GM03348 (cell line): ENCODE measurements at regions not wholly inside any gene's neighbourhood (a gene's known extent, or its start where the extent isn't known, plus 50 kb on each side); places are given as distances from the start of the nearest gene placed in this dataset.

Experiments used
- DNase-seq: peaks from one replicate; pipeline ENCODE4 v3.0.0; 2012; ENCODE audit warnings: low spot score

DNA sequence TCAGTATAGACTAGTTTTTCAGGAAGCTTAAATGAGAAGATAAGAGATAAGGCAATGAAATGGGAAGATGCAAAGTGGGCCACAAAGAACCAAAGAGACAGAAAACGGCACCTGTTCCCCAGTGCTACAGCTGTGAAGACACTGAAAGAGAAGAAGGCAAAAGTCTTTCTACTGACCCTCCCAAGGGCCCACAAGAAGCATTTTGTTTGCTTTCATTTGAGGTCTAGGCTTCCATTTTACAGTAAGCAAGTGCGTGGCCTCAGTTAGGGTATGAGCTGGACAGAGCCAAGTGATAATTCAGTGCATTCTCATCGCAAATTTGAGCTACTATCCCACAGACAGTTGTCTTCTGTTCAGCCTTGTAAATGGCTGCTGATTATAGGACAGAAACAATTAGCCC, 53.4 kb upstream of the STK17B start:
- DNase-seq = no peak

DNA sequence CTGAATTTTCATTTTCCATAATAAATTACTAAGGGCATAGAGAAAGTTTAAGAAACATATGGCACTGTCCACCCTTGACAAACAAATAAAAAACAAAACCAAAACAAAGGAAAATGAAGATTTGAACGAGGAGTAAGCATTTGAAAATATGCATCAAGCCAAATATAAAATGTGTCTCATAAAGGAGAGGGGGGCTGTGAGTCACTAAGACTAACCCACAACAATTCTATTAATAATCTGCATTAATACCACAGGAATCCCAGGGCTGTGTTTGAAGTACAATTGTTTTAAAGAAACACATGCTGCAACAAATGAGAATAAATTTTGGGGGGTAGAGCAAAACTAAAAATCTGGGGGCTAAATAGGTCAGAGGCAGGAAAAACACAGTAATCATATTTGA, 53.8 kb upstream of the STK17B start:
- peak; percentile 85 for DNase-seq

DNA sequence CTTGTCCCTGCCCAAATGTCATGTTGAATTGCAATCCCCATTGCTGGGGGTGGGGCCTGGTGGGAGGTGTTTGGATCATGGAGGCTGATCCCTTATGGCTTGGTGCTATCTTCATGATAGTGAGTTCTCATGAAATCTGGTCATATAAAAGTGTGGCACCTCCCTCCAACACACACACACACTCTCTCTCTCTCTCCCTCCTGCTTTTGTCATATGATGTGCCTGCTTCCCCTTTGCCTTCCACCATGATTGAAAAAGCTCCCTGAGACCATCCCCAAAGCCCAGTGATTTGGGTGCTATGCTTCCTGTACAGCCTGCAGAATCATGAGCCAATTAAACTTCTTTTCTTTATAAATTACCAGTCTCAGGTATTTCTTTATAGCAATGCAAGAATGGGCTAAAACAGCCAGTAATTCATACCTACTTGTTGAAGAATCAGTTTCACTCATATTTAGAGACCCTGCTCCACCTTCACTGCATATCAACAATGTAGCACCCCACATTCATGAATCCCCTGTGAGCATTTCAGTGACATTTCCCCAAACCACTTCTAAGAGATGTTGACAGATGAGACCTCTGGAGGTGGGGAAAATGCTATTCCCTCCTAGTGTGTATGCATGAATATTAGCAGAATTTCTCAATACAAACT, 54.8 kb upstream of the STK17B start:
- no peak for DNase-seq

DNA sequence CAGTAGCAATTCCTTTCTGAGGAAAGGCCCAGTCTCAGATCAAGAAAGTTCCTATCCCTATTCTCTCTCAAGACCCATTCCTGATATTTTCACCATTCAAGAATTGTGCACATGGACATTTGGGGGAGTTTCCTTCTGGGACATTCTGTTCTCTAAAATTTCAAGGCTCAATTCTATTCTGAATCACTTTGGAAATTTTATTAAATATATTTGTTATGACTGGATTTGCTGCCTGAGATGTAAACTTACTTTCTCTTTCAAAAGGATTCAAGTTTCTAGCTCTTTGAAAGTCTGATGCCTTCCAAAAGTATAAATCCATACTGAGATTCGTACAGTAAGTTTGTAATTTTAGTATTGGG, 55.3 kb upstream of the STK17B start:
- DNase-seq = no peak

DNA sequence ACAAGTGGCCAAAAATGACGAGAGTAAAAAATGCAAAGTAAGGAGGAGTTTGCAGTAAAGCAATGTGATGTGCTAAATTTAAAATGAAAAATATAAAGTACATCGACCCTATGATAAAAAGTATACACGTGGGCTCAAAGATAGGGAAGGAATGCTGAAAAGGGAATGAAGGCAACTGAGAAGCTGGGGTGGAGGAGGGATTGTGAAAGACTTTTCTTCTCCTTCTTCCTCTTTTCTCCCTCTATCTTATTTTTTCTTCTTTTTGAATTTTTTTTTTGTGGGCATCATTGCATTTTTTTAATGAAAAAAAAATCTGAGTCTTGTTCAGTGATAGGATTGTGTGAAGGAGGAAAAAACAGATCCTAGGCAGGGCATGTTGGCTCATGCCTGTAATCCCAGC, 57.6 kb upstream of the STK17B start:
- no peak for DNase-seq

DNA sequence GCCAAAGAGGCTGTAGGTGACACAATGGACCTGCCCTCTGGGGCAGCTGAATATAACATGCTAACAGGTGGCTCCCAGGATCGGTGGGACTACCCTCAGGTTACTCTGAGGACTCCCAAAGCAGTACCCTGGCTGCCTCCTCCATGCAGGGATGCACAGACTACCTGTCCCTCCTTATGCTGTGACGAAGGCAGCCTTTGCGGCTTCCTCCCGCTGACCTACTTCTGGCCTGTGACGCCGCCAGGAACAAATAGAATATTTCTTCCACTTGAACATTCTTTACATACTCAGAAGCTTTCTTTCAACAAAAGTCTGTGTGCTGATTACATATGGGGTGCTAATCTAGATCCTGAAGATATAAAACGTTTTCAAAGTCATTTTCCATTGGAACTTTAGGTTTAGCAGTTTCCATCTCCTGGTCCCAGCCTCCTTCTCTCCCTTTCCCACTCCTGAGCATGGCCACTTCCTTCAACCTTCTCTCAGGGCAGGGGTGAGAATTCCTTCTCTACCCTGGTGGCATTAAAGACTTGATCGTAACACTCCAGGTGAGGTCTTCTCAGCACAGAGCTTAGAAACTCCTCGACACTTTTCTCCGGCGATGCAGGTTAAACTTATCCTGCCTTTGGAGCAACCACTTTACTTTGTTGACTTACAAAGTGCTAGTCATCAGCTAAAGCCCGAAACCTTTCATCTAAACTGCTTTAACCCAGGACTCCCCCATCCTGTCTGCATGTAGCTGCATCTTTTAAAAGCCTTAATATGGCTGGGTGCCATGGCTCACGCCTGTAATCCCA, 58.9 kb upstream of the STK17B start:
- DNase-seq = no peak

DNA sequence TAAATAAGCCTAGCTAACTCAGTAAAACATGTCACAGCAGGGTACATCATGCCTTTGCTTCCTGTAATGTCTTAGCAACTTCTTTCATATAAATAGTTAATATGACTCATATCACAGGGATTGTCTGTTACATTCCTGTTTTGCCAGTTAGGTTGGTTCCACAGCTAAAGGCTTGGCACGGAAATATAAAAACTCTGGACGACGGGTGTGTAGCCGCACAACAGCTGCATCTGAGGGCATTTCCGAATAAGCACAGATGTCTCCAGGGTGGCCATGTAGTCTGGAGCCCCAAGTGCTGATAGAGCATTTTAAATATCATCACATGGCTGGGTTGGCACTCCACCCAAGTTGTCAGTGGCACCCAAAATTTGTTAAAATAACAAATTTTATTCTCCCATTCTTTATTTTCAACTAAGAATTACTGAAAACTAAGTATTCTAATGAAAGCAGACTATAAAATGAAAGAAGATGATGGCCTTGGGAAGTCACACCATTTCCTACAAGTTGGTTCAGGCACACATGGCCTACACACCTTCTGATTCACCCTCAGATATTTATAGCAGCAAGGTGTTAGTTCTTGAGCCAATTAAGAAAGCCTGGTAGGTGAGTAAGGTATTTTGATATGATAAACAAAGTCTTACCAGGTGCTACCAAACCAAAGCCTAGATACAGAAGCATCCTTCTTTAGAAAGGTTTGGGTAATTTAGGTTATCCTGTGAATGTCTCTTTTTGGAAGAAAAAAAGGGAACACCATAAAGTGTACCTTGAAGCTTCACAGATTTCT, 61.8 kb upstream of the STK17B start:
- peak; percentile 60 for DNase-seq

DNA sequence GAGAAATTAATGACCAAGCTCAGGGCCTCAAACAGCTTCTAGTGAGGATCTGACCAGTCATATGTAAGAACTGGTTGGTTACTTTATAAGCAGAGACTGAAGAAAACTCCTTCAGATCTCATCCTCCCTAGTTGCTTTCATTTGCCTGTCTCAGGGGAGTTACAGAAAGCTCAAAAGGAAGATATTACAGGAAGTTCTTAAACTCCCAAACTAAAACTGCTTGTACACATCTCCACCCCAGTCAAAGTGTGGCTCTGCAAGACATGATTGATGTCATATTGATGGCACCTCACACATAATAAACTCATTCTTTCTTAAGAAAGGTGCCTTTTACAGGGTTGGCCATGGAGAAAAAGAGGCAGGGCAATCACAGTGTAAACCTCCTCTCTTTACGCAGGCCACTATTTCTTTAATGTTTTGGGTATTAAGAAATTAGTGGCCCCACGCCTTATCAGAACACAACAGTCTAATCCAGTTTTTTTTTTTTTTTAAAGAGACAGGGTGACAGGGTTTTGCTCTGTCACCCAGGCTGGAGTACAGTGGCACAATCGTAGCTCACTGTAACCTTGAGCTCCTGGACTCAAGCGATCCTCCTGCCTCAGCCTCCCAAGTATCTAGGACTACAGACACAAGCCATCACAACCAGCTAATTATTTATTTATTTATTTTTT, 62.6 kb upstream of the STK17B start:
- DNase-seq = no peak

DNA sequence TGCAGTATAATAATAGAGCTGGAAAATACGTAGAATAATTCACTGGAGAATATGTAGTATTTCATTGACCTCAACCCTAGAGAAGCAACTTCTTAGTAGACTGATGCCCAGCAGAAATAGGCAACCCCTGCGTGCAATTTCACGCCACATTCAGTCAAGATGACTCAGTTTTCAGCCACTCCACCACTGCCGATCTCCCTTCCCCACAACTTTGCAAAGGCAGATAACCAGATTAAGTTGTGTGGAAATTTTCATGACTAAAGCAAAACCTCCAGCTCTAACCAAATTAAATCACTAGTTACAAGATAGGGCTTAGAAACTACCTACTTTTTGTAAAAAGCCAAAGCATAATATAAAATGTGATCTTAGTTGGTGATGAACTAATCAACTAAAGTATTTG, 63.3 kb upstream of the STK17B start:
- peak; percentile 66 for DNase-seq

DNA sequence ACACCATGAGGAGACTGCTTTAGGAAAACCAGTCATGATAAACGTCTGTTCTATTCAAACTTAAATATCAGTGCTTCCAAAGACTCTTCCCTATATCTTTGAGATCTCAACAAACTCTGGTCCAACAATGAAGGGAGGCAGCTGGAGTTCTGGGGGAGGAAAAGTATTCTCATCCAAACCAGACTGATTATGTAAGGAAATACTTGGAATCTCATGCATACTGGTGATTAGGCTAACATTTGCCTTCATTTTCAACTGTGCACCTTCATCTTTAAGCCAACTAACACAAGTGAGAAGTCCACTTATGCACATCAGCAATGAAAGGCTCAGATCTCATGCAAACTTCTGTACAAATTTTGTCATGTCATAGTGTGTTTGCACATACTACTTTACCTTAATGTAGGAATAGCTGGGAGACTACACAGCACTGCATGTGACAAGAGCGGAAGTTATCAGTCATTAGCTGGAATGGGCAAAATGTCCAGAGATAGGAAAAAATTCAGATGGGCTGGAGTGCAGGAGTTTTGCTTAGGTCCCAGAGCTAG, 67.5 kb upstream of the STK17B start:
- peak; percentile 20 for DNase-seq

DNA sequence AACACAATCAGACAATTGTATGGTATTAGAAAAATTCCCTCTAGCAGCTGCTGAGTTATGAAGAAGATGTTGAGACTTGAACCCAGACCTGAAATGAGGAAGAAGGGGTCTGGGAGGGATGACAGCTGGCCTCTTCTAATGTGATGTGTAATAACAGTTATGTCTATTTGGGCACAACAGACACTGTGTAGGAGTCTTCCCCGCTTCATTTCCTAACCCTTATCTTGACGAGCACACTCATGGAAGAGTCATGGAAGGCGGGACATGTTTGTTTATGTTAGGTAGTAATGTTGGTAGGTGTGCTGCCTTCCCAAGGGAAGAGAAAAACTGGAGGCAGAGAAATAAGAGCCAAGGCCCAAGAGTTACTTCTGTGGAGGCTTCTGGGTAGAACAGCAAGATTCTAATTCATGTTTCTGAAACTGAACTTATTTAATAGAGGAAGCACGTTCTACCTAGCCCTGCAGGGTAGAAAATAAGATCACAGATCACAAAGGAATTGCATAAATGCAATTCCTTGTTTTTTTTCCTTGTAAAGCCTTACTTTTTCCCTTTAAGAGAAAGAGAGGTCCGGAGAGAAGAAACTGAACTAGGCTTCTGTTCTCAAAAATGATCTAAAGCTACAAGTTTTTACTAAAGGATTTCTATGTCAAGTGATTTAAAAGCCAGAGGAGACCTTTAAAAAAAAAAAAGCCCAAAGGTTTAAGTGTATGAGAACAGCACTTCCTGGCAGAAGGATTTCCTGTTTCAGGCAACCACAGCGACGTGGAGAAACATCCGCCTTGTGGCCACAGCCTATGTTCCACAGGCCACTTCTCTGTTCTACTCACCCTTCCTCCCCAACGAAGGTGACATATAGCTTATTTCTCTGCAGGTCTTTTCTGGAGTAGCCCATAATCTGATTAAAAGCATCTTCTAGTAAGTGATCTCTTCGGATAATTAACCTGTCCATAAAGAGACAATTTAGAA, 68.5 kb upstream of the STK17B start:
- no peak for DNase-seq

DNA sequence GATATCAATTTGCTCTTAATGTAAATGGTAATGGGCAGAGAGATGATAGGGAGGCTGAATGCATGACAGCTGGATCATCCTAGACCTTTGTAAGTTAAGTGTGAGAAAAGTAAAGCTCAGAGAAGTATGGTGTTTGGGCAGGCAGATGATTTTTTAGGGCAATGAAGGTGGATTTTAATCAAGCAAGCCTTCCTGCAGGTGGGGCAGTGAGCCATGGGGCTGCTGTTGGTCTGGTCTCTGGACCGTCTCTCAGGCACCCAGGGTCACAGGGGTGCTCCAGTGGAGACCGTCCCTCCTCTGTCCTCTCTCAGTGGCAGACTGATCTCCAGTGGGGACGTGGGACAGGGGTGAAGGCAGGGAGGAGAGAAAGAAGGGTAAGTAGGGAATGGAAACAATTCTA, 69.8 kb upstream of the STK17B start:
- no peak for DNase-seq

DNA sequence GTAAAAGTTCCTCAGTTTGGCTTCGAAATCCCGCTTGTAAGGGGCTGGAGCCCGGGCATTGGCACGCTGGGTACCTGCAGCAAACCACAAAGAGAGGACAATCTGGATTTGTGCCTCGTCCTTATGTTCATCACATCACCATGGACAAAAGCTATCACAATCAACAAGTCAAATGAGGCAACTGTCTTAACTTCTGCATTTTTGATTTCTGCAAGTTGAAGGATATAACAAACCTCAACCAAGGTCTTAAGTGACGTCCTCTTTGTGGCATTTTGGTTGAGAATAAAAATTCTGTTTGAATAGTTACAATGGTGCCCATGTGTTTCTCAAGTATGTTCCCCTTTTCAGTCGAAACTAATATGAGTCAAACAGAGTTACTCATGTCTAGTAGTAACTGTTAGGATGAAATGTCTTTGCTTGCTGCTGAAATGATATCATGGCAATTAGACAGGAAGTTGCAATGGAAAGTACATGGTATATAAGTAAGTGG, 70.8 kb upstream of the STK17B start:
- DNase-seq = no peak

DNA sequence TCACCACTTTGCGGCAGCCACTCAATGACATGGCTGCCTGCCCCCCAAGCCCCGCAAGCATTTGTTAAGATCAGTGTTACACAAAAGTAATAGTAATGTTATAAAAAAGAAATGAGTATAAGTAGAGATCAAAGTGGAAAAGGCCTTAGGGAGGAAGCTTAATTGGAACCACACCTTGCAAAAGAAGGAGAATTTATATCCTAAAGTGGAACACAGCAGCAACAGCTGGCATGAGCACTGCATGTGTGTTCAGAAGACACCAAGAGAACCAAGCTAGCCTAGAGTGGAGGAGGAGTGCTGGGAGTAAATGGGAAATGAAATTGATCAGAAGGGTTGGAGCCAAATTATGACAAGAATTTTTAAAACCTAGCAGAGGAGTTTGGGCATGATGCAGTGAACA, 73.1 kb upstream of the STK17B start:
- DNase-seq = no peak

DNA sequence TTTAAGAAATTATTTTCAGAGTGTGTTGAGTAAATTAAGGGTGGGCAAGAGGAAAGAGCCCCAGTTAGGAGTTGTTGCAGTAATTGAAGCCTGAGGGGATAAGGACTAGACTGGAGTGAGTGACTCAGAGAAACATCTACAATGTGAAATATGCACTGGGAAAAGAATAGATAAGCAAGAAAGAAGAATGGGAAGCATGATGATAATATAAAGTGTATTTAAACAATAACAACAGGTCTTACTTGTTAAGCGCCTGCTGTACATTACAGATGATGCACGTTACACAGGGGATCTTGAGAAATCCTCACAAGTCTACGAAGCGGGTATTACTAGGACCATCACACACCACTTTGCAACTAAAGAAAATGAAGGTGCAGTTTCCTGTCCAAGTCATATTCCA, 73.6 kb upstream of the STK17B start:
- peak; percentile 40 for DNase-seq

DNA sequence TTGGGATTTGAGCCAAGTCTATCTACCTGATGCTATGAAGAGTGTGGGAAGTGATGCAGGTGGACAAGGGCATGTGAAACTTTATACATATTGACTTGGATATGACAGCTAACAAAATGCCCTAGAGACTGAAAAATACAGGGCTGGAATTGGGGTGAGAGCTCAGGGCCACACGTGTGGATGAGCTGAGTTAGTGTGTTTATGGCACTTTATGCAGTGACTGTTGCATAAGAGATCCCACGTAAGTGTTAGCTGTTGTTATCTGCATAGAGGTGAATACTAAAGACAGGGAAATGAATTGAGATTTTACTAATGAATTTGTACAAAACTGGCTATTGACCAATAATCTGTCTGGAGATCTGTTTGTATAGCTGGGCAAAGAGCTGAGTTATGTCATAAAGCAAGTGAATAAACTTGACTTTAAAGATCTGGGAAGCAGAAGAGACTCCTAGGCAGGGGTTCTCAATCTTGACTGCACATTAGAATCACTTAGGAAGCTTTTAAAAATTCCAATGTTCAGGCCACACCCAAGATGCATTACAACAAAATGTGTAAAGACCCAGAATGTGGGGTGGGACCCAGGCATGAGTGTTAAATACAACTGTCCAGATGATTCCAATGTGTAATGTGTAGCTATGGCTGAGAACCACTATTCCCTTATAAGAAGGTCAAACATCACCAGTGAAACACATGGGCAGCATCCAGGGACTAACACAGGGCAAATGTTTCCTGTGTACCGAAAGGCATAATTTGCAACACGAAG, 74.2 kb upstream of the STK17B start:
- peak; percentile 16 for DNase-seq

DNA sequence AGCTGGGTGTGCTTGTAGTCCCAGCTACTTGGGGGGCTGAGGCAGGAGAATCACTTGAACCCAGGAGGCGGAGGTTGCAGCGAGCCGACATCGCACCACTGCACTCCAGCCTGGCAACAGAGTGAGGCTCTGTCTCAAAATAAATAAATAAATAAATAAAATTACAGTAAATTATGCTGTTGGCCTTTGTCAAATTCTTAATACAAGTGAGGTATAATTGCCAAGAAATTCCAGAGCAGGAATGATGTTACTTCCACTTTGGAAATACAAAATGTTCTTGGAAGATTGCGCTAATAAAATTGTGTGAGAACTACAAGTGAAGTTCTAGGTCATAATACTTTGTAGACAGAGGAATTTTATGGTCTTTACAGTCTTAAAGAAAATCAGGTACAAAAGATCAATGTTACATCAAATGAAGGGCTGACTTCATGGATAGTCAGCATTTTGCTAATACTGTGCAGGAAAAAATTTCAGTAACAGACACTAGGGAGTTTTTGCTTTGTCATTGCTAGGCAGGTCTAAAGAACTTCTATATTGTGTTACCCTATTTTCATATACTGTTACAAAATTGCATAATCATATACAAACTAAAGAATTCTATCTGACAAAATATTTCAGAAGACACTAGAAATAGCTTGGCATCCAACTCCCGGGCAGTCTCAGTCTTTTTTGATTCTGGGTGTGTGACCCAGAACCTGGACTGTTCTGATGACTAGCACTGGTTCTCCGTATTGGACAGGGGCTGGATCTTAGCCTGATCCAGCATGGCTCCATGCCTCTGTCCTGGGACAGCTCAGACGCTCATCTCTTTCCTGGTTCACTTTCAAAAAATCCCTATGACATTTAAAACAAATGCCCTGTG, 76.0 kb upstream of the STK17B start:
- DNase-seq = no peak

DNA sequence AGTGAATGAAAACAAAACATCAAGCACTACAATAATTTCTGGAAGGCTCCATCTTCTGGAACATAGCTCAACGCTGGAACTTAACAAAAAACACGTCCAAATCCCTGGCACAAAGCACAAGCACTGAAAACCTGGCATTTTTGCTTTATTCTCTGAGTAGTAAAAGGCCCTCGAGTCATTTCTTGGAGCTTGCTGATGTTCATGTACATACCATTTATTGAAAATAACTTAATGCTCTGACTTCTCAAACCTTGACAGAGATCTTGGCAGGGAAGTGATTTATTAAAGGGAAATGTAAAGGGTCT, 76.5 kb upstream of the STK17B start:
- DNase-seq = no peak

DNA sequence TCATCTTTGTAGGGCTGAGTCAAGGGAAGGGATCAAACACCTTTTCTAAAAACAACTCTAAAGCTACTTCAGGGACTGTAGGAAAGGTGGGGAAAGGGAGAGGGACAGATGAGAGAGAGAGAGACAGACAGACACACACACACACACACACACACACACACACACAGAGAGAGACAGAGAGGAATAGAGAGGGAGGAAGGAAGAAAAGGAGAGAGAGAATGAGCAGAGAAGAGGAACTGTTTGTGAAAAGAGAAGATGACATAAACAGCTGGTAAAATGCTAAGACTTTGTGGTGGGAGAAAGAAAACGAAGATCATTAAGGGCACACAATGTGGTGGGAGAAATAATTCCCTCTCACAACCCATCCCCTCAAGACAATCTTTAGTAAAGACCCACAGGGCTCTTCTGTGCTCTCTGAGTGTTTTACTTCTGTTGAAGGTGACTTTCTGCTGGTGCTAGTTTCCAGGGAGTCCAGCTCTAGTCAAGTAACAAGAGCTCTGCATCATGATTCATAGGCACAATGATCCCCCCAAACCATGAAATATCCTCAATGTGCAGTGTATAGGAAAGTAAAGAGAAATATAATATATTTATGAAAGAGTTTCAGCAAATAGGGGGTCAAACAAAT, 77.2 kb upstream of the STK17B start:
- no peak for DNase-seq
